H1 (cell line): ENCODE measurements at regions not wholly inside any gene's neighbourhood (a gene's known extent, or its start where the extent isn't known, plus 50 kb on each side); places are given as distances from the start of the nearest gene placed in this dataset.

ENCODE experiments used
- CTCF ChIA-PET: fragments of 300-600 bp; sonication (Branson Sonifier 250); formaldehyde crosslinking; loops from one replicate; lab custom pipeline; 2021; ENCODE audit not compliant: partially characterized antibody; lab: Charles Lee
- POLR2A ChIA-PET: fragments of 300-600 bp; sonication (Branson Sonifier 250); formaldehyde crosslinking; loops from one replicate; lab custom pipeline; 2021; ENCODE audit warnings: inconsistent platforms; ENCODE audit not compliant: partially characterized antibody; lab: Charles Lee
- DNase-seq, 2 experiments: peaks; one replicate each; pipeline versions ENCODE4 v3.0.0 to v3.0.0-alpha.2; 2010 to 2022; ENCODE audit warnings: low spot score in 2 of 2, low read depth in 1 of 2, mixed read lengths in 1 of 2
- FAIRE-seq: peaks from 2 replicates; lab custom pipeline; 2011; peaks lifted over from hg19 to GRCh38; lab: Jason Lieb, UNC
- H2AFZ ChIP-seq: 2 replicates; pipeline ENCODE4 v1.8.1; 2012; ENCODE audit warnings: low read length, inconsistent platforms
- H2AK5ac ChIP-seq: 2 replicates; pipeline ENCODE4 v1.6.1; 2013; ENCODE audit warnings: low read depth, low read length
- H2BK120ac ChIP-seq: replicated peaks from 2 replicates; pipeline ENCODE3; 2013; ENCODE audit warnings: low read depth, low read length, inconsistent platforms
- H2BK12ac ChIP-seq: 2 replicates; pipeline ENCODE4 v1.6.1; 2013; ENCODE audit warnings: low read depth, low read length
- H2BK15ac ChIP-seq: 2 replicates; pipeline ENCODE4 v1.6.1; 2013; ENCODE audit warnings: low read length
- H2BK20ac ChIP-seq: 2 replicates; pipeline ENCODE4 v1.6.1; 2013; ENCODE audit warnings: low read length
- H2BK5ac ChIP-seq: 2 replicates; pipeline ENCODE4 v1.6.1; 2013; ENCODE audit warnings: low read depth, low read length
- H3K14ac ChIP-seq: 2 replicates; pipeline ENCODE4 v1.6.1; 2013; ENCODE audit warnings: inconsistent platforms; ENCODE audit not compliant: insufficient read length
- H3K18ac ChIP-seq: 2 replicates; pipeline ENCODE4 v1.6.1; 2013; ENCODE audit warnings: low read length; ENCODE audit errors: extremely low read depth
- H3K23ac ChIP-seq: 2 replicates; pipeline ENCODE4 v1.6.1; 2013; ENCODE audit warnings: inconsistent platforms; ENCODE audit not compliant: insufficient read length
- H3K23me2 ChIP-seq: 2 replicates; pipeline ENCODE4 v1.6.1; 2013; ENCODE audit warnings: low read depth, low read length
- H3K27ac ChIP-seq: 2 replicates; pipeline ENCODE4 v1.6.1; 2011; ENCODE audit warnings: low read depth, low read length, inconsistent platforms
- H3K27me3 ChIP-seq, 4 experiments: replicated peaks in 1 of 4; 1 replicate in 1 of 4; 2 replicates in 3 of 4; pipeline versions ENCODE4 v1.6.1 to v1.8.1; 2011 to 2013; ENCODE audit warnings: low read length in 3 of 4, mild to moderate bottlenecking in 3 of 4, inconsistent platforms in 2 of 4, mixed read lengths in 2 of 4, moderate library complexity in 1 of 4; ENCODE audit not compliant: control insufficient read depth in 3 of 4, insufficient read depth in 3 of 4; ENCODE audit errors: extremely low read depth in 1 of 4
- H3K36me3 ChIP-seq, 4 experiments: 2 replicates each; pipeline versions ENCODE4 v1.6.1 to v1.8.1; 2011 to 2013; ENCODE audit warnings: mild to moderate bottlenecking in 4 of 4, low read length in 3 of 4, moderate library complexity in 2 of 4, control low read depth in 1 of 4, inconsistent platforms in 1 of 4; ENCODE audit not compliant: insufficient read depth in 4 of 4, control insufficient read depth in 2 of 4
- H3K4ac ChIP-seq: replicated peaks from 2 replicates; pipeline ENCODE3; 2013; ENCODE audit warnings: low read length, low read depth, mixed read lengths, inconsistent platforms; ENCODE audit not compliant: insufficient read length
- H3K4me1 ChIP-seq, 4 experiments: replicated peaks in 1 of 4; 1 replicate in 1 of 4; 2 replicates in 3 of 4; pipeline versions ENCODE4 v1.6.1 to v1.8.1; 2011 to 2013; ENCODE audit warnings: low read length in 3 of 4, inconsistent platforms in 2 of 4, mixed read lengths in 1 of 4; ENCODE audit not compliant: insufficient read depth in 4 of 4, control insufficient read depth in 3 of 4
- H3K4me2 ChIP-seq, 2 experiments: 2 replicates each; pipeline versions ENCODE4 v1.6.1 to v1.8.1; 2011 to 2013; ENCODE audit warnings: low read depth in 2 of 2, low read length in 2 of 2, control low read depth in 1 of 2, inconsistent platforms in 1 of 2, mild to moderate bottlenecking in 1 of 2; ENCODE audit not compliant: insufficient read depth in 1 of 2
- H3K4me3 ChIP-seq, 4 experiments: fragments of 200-600, 300-600 bp in 1 of 4; sonication (generic), shearing (Covaris generic), sonication (Bioruptor Twin) in 1 of 4; 2 replicates each; pipeline versions ENCODE4 v1.5.1 to v1.8.1; 2011 to 2016; ENCODE audit warnings: low read length in 4 of 4, low read depth in 3 of 4, control low read depth in 2 of 4, inconsistent platforms in 2 of 4, mild to moderate bottlenecking in 2 of 4, mixed read lengths in 1 of 4, moderate library complexity in 1 of 4; ENCODE audit not compliant: insufficient read depth in 2 of 4; ENCODE audit errors: extremely low read depth in 1 of 4
- H3K56ac ChIP-seq: replicated peaks from 2 replicates; pipeline ENCODE3; 2013; ENCODE audit warnings: low read depth, mild to moderate bottlenecking, mixed read lengths, low read length, inconsistent platforms; ENCODE audit not compliant: insufficient read length
- H3K79me1 ChIP-seq: 2 replicates; pipeline ENCODE4 v1.6.1; 2013; ENCODE audit warnings: low read depth, low read length, control low read depth
- H3K79me2 ChIP-seq, 2 experiments: 2 replicates each; pipeline versions ENCODE4 v1.6.1 to v1.8.1; 2012 to 2013; ENCODE audit warnings: low read length in 2 of 2, mild to moderate bottlenecking in 2 of 2, inconsistent platforms in 1 of 2; ENCODE audit not compliant: insufficient read depth in 2 of 2, control insufficient read depth in 1 of 2
- H3K9ac ChIP-seq, 4 experiments: replicated peaks in 1 of 4; 1 replicate in 1 of 4; 2 replicates in 3 of 4; pipeline versions ENCODE4 v1.6.1 to v1.8.1; 2011 to 2013; ENCODE audit warnings: low read depth in 3 of 4, low read length in 3 of 4, control low read depth in 2 of 4, mild to moderate bottlenecking in 2 of 4, moderate library complexity in 2 of 4, inconsistent platforms in 1 of 4; ENCODE audit errors: extremely low read depth in 1 of 4
- H3K9me3 ChIP-seq, 2 experiments: 2 replicates each; pipeline versions ENCODE4 v1.6.1 to v1.8.1; 2012 to 2013; ENCODE audit warnings: mild to moderate bottlenecking in 2 of 2, moderate library complexity in 2 of 2, control low read depth in 1 of 2, inconsistent platforms in 1 of 2, low read depth in 1 of 2, low read length in 1 of 2, mixed read lengths in 1 of 2; ENCODE audit not compliant: insufficient read depth in 2 of 2
- H4K20me1 ChIP-seq, 2 experiments: replicated peaks in 1 of 2; 2 replicates each; pipeline versions ENCODE3 to v1.8.1; 2011 to 2013; ENCODE audit warnings: inconsistent platforms in 2 of 2, low read length in 2 of 2, mild to moderate bottlenecking in 1 of 2; ENCODE audit not compliant: insufficient read depth in 2 of 2, control insufficient read depth in 1 of 2
- H4K5ac ChIP-seq: 2 replicates; pipeline ENCODE4 v1.6.1; 2013; ENCODE audit warnings: low read length, low read depth, mixed read lengths, inconsistent platforms; ENCODE audit not compliant: insufficient read length
- H4K8ac ChIP-seq: 2 replicates; pipeline ENCODE4 v1.8.0; 2013; ENCODE audit warnings: mild to moderate bottlenecking, moderate library complexity, low read length, inconsistent platforms; ENCODE audit not compliant: insufficient read depth; ENCODE audit errors: extremely low read depth
- H4K91ac ChIP-seq: replicated peaks from 2 replicates; pipeline ENCODE3; 2013; ENCODE audit warnings: low read length, mixed read lengths, inconsistent platforms; ENCODE audit not compliant: insufficient read length
- BRCA1 ChIP-seq: IDR thresholded peaks from 2 replicates; pipeline ENCODE4 v1.6.1; 2012; ENCODE audit warnings: low read depth, low read length, improper control_type of control experiment
- FOSL1 ChIP-seq: IDR thresholded peaks from 2 replicates; pipeline ENCODE4 v1.6.1; 2011; ENCODE audit warnings: mild to moderate bottlenecking, low read depth, low read length, moderate library complexity; ENCODE audit not compliant: insufficient read depth
- GTF2F1 ChIP-seq: IDR thresholded peaks from 2 replicates; pipeline ENCODE4 v1.6.1; 2012; ENCODE audit warnings: low read depth, low read length, improper control_type of control experiment, borderline replicate concordance
- POLR2A ChIP-seq, 2 experiments: IDR thresholded peaks; 1 replicate in 1 of 2; 2 replicates in 1 of 2; pipeline ENCODE4 v1.6.1; 2011; ENCODE audit warnings: low read depth in 2 of 2, low read length in 2 of 2, mild to moderate bottlenecking in 2 of 2; ENCODE audit errors: control extremely low read depth in 1 of 2
- SIN3A ChIP-seq, 2 experiments: IDR thresholded peaks in 1 of 2; conservative IDR thresholded peaks in 1 of 2; 2 replicates each; pipeline ENCODE4 v1.6.1; 2011 to 2012; ENCODE audit warnings: low read length in 2 of 2, improper control_type of control experiment in 1 of 2, low read depth in 1 of 2, mild to moderate bottlenecking in 1 of 2
- TCF12 ChIP-seq: IDR thresholded peaks from 2 replicates; pipeline ENCODE4 v1.6.1; 2011; ENCODE audit warnings: low read depth, mild to moderate bottlenecking, low read length
- WGBS, 2 experiments: shearing (Covaris generic) in 1 of 2; methylation state at CpG; one replicate each; pipeline versions ENCODE4 v1.1.6 to v1.1.7; 2013 to 2015; ENCODE audit warnings: low lambda C conversion rate in 2 of 2, mixed read lengths in 2 of 2, inconsistent platforms in 1 of 2, low coverage in 1 of 2, missing lambda C conversion rate in 1 of 2; ENCODE audit not compliant: insufficient replicate concordance in 2 of 2, insufficient coverage in 1 of 2, insufficient read length in 1 of 2; ENCODE audit errors: extremely low coverage in 1 of 2, missing lambda C conversion rate in 1 of 2; 5-methylcytosine and 5-hydroxymethylcytosine counted together

GRCh38 chr20:16844406-16844805, 96.2 kb downstream of the OTOR start:
- H3K4me3 ChIP-seq: no peak overlapping the region
- no peaks in the 10 kb centered on the region for H4K20me1 ChIP-seq
- H3K79me2 ChIP-seq: no peaks in the 10 kb centered on the region
- H4K8ac ChIP-seq: no peak overlapping the region
- H3K18ac ChIP-seq: no peak overlapping the region
- no peak for DNase-seq
- no peak overlapping the region for H2AFZ ChIP-seq
- H3K9me3 ChIP-seq: no peaks in the 10 kb centered on the region
- no peak overlapping the region for H3K56ac ChIP-seq
- H3K4me2 ChIP-seq: no peak overlapping the region
- H3K23me2 ChIP-seq: no peaks in the 10 kb centered on the region
- ChIA-PET POLR2A (no interaction called here), CTCF (interaction anchor here (1.4 kb wide), 1 partner anchor 23 kb away, joined by 5 read pairs; no protein-coding TSS in a partner anchor)
- no peak overlapping the region for H3K27ac ChIP-seq
- no peak overlapping the region for H3K9ac ChIP-seq
- no peak overlapping the region for H4K91ac ChIP-seq
- TF ChIP-seq BRCA1: no peak
- TF ChIP-seq FOSL1: no peak
- no peak for TF ChIP-seq SIN3A (conservative IDR thresholded peaks at IDR 0.05 in 1 of 2, IDR thresholded peaks at IDR 0.05 in 1 of 2; ENCODE audit: low read depth in 1 of 2, low read length in 2 of 2)
- no peak for TF ChIP-seq POLR2A (IDR thresholded peaks at IDR 0.05; ENCODE audit: control extremely low read depth in 1 of 2, low read depth in 2 of 2, low read length in 2 of 2)
- no peak for TF ChIP-seq TCF12
- no peak for TF ChIP-seq GTF2F1
- no peaks in the 10 kb centered on the region for H3K27me3 ChIP-seq
- no peaks in the 10 kb centered on the region for H3K79me1 ChIP-seq
- H3K4me1 ChIP-seq: peaks cover 0 to 2% (median 0%) of the 10 kb centered on the region in 4 experiments; a peak in 2 of 7 replicates
- H3K36me3 ChIP-seq: no peaks in the 10 kb centered on the region
- H2BK20ac ChIP-seq: no peak overlapping the region
- no peak overlapping the region for H2BK15ac ChIP-seq
- FAIRE-seq: no peak
- no peak overlapping the region for H2BK12ac ChIP-seq
- WGBS, 2 experiments: 100% methylated on average over 1 of the region's 1 CpG; no CpG with 5 or more reads in 1 of the 2 experiments
- no peak overlapping the region for H4K5ac ChIP-seq
- no peak overlapping the region for H3K4ac ChIP-seq
- no peak overlapping the region for H2BK120ac ChIP-seq
- no peak overlapping the region for H3K14ac ChIP-seq
- H2BK5ac ChIP-seq: no peak overlapping the region
- no peak overlapping the region for H2AK5ac ChIP-seq
- H3K23ac ChIP-seq: no peak overlapping the region
